ENCODE measurements at regions not wholly inside any gene's neighbourhood (a gene's known extent, or its start where the extent isn't known, plus 50 kb on each side); places are given as distances from the start of the nearest gene placed in this dataset.

GRCh38 chr3:153852355-153852754, 268.8 kb upstream of the ARHGEF26 start:
- FAIRE-seq (no peak), DNase-seq (ENCODE audit: low read depth, low spot score) (no peak), ATAC-seq (no peak)
- TF ChIP-seq EGR1 (IDR thresholded peaks at IDR 0.05; ENCODE audit: borderline replicate concordance in 1 of 2, low read depth in 2 of 2, low read length in 2 of 2) (no peak), KAT2A (conservative IDR thresholded peaks at IDR 0.05; ENCODE audit: control insufficient read depth, low read depth, low read length) (no peak), HDGF (IDR thresholded peaks at IDR 0.05) (no peak), WRNIP1 (IDR thresholded peaks at IDR 0.05; ENCODE audit: borderline replicate concordance, low read depth, low read length) (no peak), SPI1 (IDR thresholded peaks at IDR 0.05; ENCODE audit: borderline replicate concordance, insufficient read depth, low read depth, low read length) (no peak), MTA2 (IDR thresholded peaks at IDR 0.05; ENCODE audit: low read depth) (no peak), NFYA (IDR thresholded peaks at IDR 0.05; ENCODE audit: borderline replicate concordance, low read depth, low read length) (no peak), CEBPZ (IDR thresholded peaks at IDR 0.05; ENCODE audit: low read depth, low read length) (no peak), GABPA (IDR thresholded peaks at IDR 0.05; ENCODE audit: low read depth) (no peak), POLR2AphosphoS2 (IDR thresholded peaks at IDR 0.05; ENCODE audit: low read depth, low read length) (no peak), RBBP5 (conservative IDR thresholded peaks at IDR 0.05) (no peak), MEF2B (IDR thresholded peaks at IDR 0.05; ENCODE audit: partially characterized antibody, poor library complexity, severe bottlenecking) (no peak)
- WGBS (ENCODE audit: insufficient coverage, insufficient replicate concordance, low lambda C conversion rate, missing lambda C conversion rate) = 18% methylated on average over 2 of the region's 2 CpGs
- Histone ChIP-seq H3K4me2 (ENCODE audit: control insufficient read depth, insufficient read depth) (no peak overlapping the region), H3K79me2 (ENCODE audit: control insufficient read depth, insufficient read depth, low read length) (no peaks in the 10 kb centered on the region), H3K9ac (ENCODE audit: control insufficient read depth, insufficient read depth, low read length) (no peak overlapping the region), H3K9me3 (replicated peaks; ENCODE audit: control insufficient read depth, insufficient read depth, low read length) (no peaks in the 10 kb centered on the region), H3K27ac (ENCODE audit: control insufficient read depth, insufficient read depth) (no peak overlapping the region), H4K20me1 (ENCODE audit: control insufficient read depth, insufficient read depth) (no peaks in the 10 kb centered on the region), H3K4me3 (no peak overlapping the region), H3K27me3 (replicated peaks in 1 of 2; ENCODE audit: control insufficient read depth in 2 of 2, insufficient read depth in 2 of 2, low read length in 1 of 2) (no peaks in the 10 kb centered on the region; a peak in 1 of 4 replicates), H3K4me1 (ENCODE audit: control insufficient read depth, insufficient read depth, low read length) (no peaks in the 10 kb centered on the region), H2AFZ (ENCODE audit: control insufficient read depth, low read depth, low read length) (no peak overlapping the region), H3K36me3 (ENCODE audit: control insufficient read depth in 2 of 2, insufficient read depth in 2 of 2, low read length in 1 of 2) (no peaks in the 10 kb centered on the region)
- ChIA-PET RAD21 (ENCODE audit: unreplicated experiment) (no interaction called here), SMC1A (ENCODE audit: uncharacterized antibody, unreplicated experiment) (no interaction called here), POLR2A (no interaction called here), CTCF (interaction anchor here (0.7 kb wide), 1 partner anchor 36 kb away, joined by 4 read pairs; no protein-coding TSS in a partner anchor)
- intact Hi-C loops (cut with micrococcal nuclease; ENCODE audit: unreplicated experiment) (no loop called here), in situ Hi-C loops (cut with MboI) (no loop called here)
- no TSS peak for BruUV-seq (replicated peaks)

All from GM12878 (cell line).